Smooth muscle cell (in vitro differentiated cells): ENCODE measurements at regions not wholly inside any gene's neighbourhood (a gene's known extent, or its start where the extent isn't known, plus 50 kb on each side); places are given as distances from the start of the nearest gene placed in this dataset.

Source experiments
- DNase-seq: peaks from one replicate; lab custom pipeline; 2025; ENCODE audit not compliant: unreplicated experiment; lab: John Stamatoyannopoulos, UW
- H2AFZ ChIP-seq: fragments of 200-600 bp; sonication (generic); 2 replicates; pipeline ENCODE4 v1.6.0; 2016; ENCODE audit warnings: antibody characterized with exemption, low read depth, mild to moderate bottlenecking
- H3F3A ChIP-seq: fragments of 200-600 bp; sonication (generic); 2 replicates; pipeline ENCODE4 v1.6.0; 2017; ENCODE audit warnings: antibody characterized with exemption, low read depth
- H3K27ac ChIP-seq: fragments of 200-600 bp; sonication (generic); 2 replicates; pipeline ENCODE4 v1.5.1; 2016; ENCODE audit warnings: low read depth, mild to moderate bottlenecking
- H3K27me3 ChIP-seq: fragments of 200-600 bp; sonication (generic); 2 replicates; pipeline ENCODE4 v1.6.1; 2016; ENCODE audit warnings: low read depth, mild to moderate bottlenecking
- H3K36me3 ChIP-seq: fragments of 200-600 bp; sonication (generic); 2 replicates; pipeline ENCODE4 v1.5.1; 2016; ENCODE audit warnings: low read depth
- H3K4me1 ChIP-seq: fragments of 200-600 bp; sonication (generic); 2 replicates; pipeline ENCODE4 v1.5.1; 2016; ENCODE audit warnings: low read depth
- H3K4me2 ChIP-seq: fragments of 200-600 bp; sonication (generic); 2 replicates; pipeline ENCODE4 v1.6.0; 2016; ENCODE audit warnings: mild to moderate bottlenecking
- H3K4me3 ChIP-seq: fragments of 200-600 bp; sonication (generic); 2 replicates; pipeline ENCODE4 v1.5.1; 2016; ENCODE audit warnings: mild to moderate bottlenecking
- H3K79me2 ChIP-seq: fragments of 200-600 bp; sonication (generic); 2 replicates; pipeline ENCODE4 v1.6.0; 2016; ENCODE audit warnings: low read depth, mild to moderate bottlenecking
- H3K9ac ChIP-seq: fragments of 200-600 bp; sonication (generic); 2 replicates; pipeline ENCODE4 v1.6.0; 2016; ENCODE audit warnings: low read depth
- H3K9me3 ChIP-seq: fragments of 200-600 bp; sonication (generic); replicated peaks from 2 replicates; pipeline ENCODE4 v1.5.1; 2016; ENCODE audit warnings: low read depth
- H4K20me1 ChIP-seq: fragments of 200-600 bp; sonication (generic); 2 replicates; pipeline ENCODE4 v1.6.0; 2016; ENCODE audit warnings: low read depth
- WGBS: methylation state at CpG from one replicate; pipeline ENCODE4 v1.1.7; 2016; ENCODE audit warnings: low lambda C conversion rate; 5-methylcytosine and 5-hydroxymethylcytosine counted together
- TF ChIP-seq, protein P1 (sequence below): fragments of 200-600 bp; sonication (generic); IDR thresholded peaks from 2 replicates; pipeline ENCODE4 v1.5.1; 2017; ENCODE audit warnings: borderline replicate concordance, mild to moderate bottlenecking, antibody characterized with exemption; ENCODE audit not compliant: insufficient read depth, poor library complexity, severe bottlenecking

DNA sequence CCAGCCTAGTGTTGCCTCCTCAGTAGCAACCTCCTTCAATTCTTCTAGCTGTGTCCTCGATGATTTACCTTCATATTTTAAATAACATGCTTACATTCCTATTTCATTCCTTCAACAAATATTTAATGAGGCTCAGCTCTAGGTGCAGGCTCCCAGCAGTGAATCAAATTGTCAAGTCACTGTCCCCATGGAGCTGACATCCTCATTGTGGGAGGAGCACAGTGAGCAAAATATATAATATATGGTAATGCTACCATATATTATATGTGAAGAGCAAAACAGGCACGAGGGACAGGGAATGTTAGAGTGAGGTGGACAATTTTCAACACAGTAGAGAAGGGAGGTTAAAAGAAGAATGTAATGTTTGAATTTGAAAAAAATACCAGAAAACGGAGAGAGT, 869.1 kb downstream of the SLC4A3 start:
- Histone ChIP-seq H2AFZ (no peak overlapping the region), H3K36me3 (no peaks in the 10 kb centered on the region), H3K79me2 (no peaks in the 10 kb centered on the region), H3K4me3 (no peak overlapping the region), H3F3A (no peaks in the 10 kb centered on the region), H4K20me1 (no peaks in the 10 kb centered on the region), H3K9ac (no peak overlapping the region), H3K27ac (no peak overlapping the region), H3K27me3 (no peaks in the 10 kb centered on the region), H3K4me2 (no peak overlapping the region), H3K9me3 (no peaks in the 10 kb centered on the region), H3K4me1 (peaks cover 8% of the 10 kb centered on the region)
- TF ChIP-seq, protein P1, sequence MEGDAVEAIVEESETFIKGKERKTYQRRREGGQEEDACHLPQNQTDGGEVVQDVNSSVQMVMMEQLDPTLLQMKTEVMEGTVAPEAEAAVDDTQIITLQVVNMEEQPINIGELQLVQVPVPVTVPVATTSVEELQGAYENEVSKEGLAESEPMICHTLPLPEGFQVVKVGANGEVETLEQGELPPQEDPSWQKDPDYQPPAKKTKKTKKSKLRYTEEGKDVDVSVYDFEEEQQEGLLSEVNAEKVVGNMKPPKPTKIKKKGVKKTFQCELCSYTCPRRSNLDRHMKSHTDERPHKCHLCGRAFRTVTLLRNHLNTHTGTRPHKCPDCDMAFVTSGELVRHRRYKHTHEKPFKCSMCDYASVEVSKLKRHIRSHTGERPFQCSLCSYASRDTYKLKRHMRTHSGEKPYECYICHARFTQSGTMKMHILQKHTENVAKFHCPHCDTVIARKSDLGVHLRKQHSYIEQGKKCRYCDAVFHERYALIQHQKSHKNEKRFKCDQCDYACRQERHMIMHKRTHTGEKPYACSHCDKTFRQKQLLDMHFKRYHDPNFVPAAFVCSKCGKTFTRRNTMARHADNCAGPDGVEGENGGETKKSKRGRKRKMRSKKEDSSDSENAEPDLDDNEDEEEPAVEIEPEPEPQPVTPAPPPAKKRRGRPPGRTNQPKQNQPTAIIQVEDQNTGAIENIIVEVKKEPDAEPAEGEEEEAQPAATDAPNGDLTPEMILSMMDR, result no peak
- no peak for DNase-seq
- 94% methylated on average over 3 of the region's 3 CpGs for WGBS

DNA sequence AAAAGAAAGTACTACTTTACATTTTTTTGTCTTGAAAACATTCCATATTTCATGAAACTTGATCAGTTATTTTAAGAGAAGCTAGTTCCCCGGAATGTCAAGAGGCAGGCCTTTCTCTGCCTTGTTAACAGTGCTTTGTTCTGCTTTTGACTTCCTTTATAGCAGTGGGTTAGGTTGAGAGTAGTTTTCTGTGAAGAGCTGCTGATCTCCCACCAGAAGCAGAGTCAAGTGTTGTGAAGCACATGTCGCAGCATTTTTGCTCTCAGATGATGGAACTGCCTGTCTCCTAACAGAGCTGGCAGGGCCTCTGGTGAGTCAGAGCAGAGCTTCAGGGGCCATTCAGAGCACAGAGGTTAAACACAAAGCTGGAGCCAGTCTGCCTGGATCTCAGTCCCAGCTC, 871.8 kb downstream of the SLC4A3 start:
- Histone ChIP-seq H3K4me1 (peaks cover 8% of the 10 kb centered on the region), H3F3A (no peaks in the 10 kb centered on the region), H3K4me2 (no peak overlapping the region), H3K27ac (no peak overlapping the region), H2AFZ (peak overlapping the region; percentile 25), H3K79me2 (no peaks in the 10 kb centered on the region), H3K36me3 (no peaks in the 10 kb centered on the region), H4K20me1 (no peaks in the 10 kb centered on the region), H3K9me3 (no peaks in the 10 kb centered on the region), H3K27me3 (no peaks in the 10 kb centered on the region), H3K9ac (no peak overlapping the region), H3K4me3 (no peak overlapping the region)
- 40% methylated on average over 2 of the region's 2 CpGs for WGBS
- TF ChIP-seq, protein P1, result no peak
- no peak for DNase-seq

DNA sequence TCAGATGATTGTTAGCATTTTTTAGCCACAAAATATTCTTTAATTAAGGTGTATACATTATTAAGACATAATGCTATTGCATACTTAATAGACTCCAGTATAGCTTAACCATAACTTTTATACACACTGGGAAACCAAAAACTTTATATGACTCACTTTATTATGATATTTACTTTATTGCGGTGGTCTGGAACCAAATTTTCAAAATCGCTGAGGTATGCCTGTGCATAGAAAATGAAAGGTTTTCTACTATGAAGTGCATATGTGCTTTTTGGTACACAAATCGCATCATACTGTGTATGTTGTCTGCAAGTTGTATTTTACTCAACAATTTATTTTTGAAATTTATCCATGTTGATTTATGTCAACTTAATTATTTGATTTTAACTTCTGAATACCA, 875.1 kb downstream of the SLC4A3 start:
- Histone ChIP-seq H2AFZ (no peak overlapping the region), H3K9ac (no peak overlapping the region), H3K4me3 (no peak overlapping the region), H3K79me2 (no peaks in the 10 kb centered on the region), H3K27me3 (no peaks in the 10 kb centered on the region), H4K20me1 (no peaks in the 10 kb centered on the region), H3K4me2 (no peak overlapping the region), H3K36me3 (no peaks in the 10 kb centered on the region), H3K9me3 (no peaks in the 10 kb centered on the region), H3F3A (no peaks in the 10 kb centered on the region), H3K4me1 (peaks cover 10% of the 10 kb centered on the region), H3K27ac (no peak overlapping the region)
- DNase-seq, result no peak
- TF ChIP-seq, protein P1, result no peak
- 95% methylated on average over 3 of the region's 3 CpGs for WGBS

DNA sequence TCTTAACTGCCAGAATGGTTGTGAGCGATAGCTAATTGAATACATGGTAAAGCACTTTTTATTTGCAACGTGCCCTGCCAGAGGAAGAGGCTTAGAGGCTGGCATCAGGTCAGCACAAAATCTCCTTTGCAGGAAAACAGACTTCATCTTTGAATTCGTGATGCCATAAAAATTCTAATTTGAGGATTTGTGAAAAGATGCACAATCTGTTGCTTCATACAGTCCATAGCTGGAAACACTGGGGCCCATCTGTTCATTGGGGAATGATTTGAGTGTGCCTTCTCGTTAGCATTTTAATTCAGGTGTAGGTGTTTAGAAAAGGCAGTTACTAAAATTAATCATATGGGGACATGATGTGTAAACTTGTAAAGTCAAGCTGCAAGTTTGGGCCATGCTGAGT, 876.0 kb downstream of the SLC4A3 start:
- Histone ChIP-seq H2AFZ (no peak overlapping the region), H3K27me3 (no peaks in the 10 kb centered on the region), H3K9ac (no peak overlapping the region), H3K9me3 (no peaks in the 10 kb centered on the region), H4K20me1 (no peaks in the 10 kb centered on the region), H3K36me3 (no peaks in the 10 kb centered on the region), H3K4me2 (no peak overlapping the region), H3K4me1 (peaks cover 10% of the 10 kb centered on the region), H3K27ac (no peak overlapping the region), H3K79me2 (no peaks in the 10 kb centered on the region), H3F3A (no peaks in the 10 kb centered on the region), H3K4me3 (no peak overlapping the region)
- 85% methylated on average over 4 of the region's 4 CpGs for WGBS
- no peak for DNase-seq
- TF ChIP-seq, protein P1, result no peak
